ENCODE measurements at regions not wholly inside any gene's neighbourhood (a gene's known extent, or its start where the extent isn't known, plus 50 kb on each side); places are given as distances from the start of the nearest gene placed in this dataset.

DNA sequence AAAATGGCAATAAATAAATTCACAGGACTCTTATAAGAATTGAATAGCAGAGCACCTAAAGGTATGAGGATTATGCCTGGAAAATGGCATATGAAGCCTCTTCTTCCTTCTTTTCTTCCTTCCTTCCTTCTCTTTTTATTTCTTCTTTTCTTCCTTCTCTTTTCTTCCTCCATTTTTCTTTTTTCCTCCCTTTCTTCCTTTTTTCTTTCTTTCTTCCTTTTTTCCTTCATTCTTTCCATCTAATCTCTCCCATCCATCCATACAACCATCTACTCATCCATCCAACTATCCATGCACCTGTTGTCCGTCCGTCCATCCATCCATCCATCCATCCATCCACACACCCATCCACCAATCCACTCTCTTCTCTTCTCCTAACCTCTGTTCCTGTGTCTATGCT is 173.8 kb downstream of the TBX5 start:
- DNase-seq = no peak
- TF ChIP-seq, protein P1, sequence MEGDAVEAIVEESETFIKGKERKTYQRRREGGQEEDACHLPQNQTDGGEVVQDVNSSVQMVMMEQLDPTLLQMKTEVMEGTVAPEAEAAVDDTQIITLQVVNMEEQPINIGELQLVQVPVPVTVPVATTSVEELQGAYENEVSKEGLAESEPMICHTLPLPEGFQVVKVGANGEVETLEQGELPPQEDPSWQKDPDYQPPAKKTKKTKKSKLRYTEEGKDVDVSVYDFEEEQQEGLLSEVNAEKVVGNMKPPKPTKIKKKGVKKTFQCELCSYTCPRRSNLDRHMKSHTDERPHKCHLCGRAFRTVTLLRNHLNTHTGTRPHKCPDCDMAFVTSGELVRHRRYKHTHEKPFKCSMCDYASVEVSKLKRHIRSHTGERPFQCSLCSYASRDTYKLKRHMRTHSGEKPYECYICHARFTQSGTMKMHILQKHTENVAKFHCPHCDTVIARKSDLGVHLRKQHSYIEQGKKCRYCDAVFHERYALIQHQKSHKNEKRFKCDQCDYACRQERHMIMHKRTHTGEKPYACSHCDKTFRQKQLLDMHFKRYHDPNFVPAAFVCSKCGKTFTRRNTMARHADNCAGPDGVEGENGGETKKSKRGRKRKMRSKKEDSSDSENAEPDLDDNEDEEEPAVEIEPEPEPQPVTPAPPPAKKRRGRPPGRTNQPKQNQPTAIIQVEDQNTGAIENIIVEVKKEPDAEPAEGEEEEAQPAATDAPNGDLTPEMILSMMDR (IDR thresholded peaks at IDR 0.05) = no peak
- no peak for TF ChIP-seq POLR2A (IDR thresholded peaks at IDR 0.05)
- intact Hi-C loops (cut with DNase I) = no loop called here
- no peaks in the 10 kb centered on the region for H3K4me1 ChIP-seq
- peaks cover 0 to 10% (median 0%) of the 10 kb centered on the region in 12 donors for H3K9me3 ChIP-seq
- WGBS, 4 donors = 94 to 97% (median 95%) methylated on average over 2 of the region's 2 CpGs
- no peak for ATAC-seq
- H3K36me3 ChIP-seq = no peaks in the 10 kb centered on the region
- no peaks in the 10 kb centered on the region for H3K27me3 ChIP-seq
- H3K4me3 ChIP-seq = no peak overlapping the region
- no peak overlapping the region for H3K27ac ChIP-seq

DNA sequence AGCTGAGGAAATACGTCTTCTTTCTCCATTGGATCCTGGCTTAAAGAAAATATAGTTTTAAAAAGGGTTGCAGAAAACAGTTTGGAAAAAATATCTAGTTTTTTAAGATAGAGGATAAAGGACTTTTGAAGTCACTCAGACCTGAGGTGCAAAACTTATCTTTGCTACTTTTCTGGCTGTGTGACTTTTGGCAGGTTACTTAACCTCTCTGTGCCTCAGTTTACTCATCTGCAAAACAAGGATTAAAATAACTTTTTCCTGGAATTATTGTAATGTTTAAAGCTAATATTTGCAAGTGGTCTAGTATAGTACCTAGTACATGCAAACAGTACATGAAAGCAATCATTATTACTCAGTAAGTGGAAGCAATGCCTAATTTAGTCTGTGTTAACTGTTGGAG is 176.8 kb downstream of the TBX5 start:
- intact Hi-C loops (cut with DNase I) = no loop called here
- Histone ChIP-seq H3K36me3 (no peaks in the 10 kb centered on the region), H3K4me3 (no peak overlapping the region), H3K27ac (no peak overlapping the region), H3K9me3 (peaks cover 0 to 10% (median 0%) of the 10 kb centered on the region in 12 donors), H3K4me1 (no peaks in the 10 kb centered on the region), H3K27me3 (no peaks in the 10 kb centered on the region)
- DNase-seq (no peak), ATAC-seq (no peak)
- WGBS, 4 donors = 55 to 93% (median 82%) methylated on average over 1 of the region's 1 CpG
- no peak for TF ChIP-seq POLR2A (IDR thresholded peaks at IDR 0.05)
- TF ChIP-seq, protein P1 (IDR thresholded peaks at IDR 0.05) = no peak

DNA sequence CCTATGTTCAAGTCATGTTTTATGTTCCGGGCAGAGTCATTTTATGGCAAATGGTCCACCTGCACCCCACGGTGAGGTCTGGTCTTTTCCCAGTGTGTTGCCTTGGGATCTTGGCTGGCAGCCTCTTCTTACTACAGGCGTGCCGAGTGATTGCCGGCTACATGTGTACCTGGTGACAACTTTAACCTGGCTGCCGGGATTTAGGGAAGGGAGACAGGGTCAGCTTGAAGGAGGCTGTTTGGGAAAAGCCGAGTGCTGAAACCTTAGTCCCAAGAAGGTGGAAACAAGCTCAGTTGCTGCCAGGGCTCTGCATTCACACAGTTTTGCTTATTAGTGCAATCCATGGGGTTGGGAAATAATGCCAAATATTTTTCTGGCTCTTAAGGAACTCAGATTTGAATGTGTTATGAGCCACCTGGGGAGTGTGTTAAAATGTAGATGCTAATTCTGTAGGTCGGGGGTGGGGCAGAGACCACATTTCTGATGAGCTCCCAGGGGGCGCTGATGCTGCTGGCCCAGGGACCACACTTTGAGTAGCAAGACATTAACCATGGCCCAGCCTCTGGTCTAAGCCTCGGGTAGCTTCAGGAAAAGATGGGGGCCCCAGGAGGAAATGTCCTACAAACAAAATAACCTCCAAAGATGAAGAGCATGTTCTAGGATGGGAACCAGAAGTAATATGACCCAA is 179.6 kb downstream of the TBX5 start:
- WGBS, 4 donors = 60 to 71% (median 65%) methylated on average over 10 of the region's 10 CpGs
- Histone ChIP-seq H3K27ac (no peak overlapping the region), H3K36me3 (no peaks in the 10 kb centered on the region), H3K9me3 (peaks cover 0 to 10% (median 0%) of the 10 kb centered on the region in 12 donors), H3K27me3 (no peaks in the 10 kb centered on the region), H3K4me1 (peaks cover 0 to 3% (median 0%) of the 10 kb centered on the region in 12 donors), H3K4me3 (no peak overlapping the region)
- DNase-seq (no peak), ATAC-seq (no peak)
- no peak for TF ChIP-seq POLR2A (IDR thresholded peaks at IDR 0.05)
- TF ChIP-seq, protein P1 (IDR thresholded peaks at IDR 0.05) = no peak
- intact Hi-C loops (cut with DNase I) = no loop called here

DNA sequence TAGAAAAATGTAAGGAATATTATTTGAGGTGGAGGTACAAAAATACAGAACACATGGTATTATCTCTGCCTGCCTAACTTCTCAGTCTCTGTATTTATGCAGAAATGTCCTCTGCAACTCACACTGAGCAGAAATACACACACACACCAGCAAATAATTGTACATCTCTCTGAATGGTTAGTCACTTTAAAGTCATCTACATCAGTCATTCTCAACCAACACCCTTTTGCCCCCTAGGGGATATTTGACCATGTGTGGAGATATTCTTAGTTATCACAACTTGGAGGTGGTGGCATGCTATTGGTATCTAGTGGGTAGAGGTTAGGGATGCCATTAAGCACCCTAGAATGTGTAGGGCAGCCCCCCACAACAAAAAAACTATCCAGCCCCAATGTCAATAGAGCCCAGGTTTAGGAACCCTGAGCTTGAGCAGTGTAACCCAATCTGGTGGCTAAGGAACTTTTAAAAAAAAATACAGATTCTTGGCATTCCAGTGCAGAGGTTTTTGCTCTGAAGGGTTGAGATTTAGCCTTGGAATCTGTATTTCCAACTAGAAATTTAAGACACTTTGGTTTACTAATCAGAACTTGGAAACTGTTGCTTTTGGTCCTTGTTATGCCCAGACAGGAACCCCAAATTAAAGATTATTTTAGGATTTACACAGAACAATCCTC is 183.8 kb downstream of the TBX5 start:
- intact Hi-C loops (cut with DNase I) = no loop called here
- H3K27me3 ChIP-seq = no peaks in the 10 kb centered on the region
- no peaks in the 10 kb centered on the region for H3K9me3 ChIP-seq
- ATAC-seq (no peak), DNase-seq (no peak)
- H3K4me1 ChIP-seq = peaks cover 0 to 9% (median 0%) of the 10 kb centered on the region in 12 donors
- no peaks in the 10 kb centered on the region for H3K36me3 ChIP-seq
- H3K4me3 ChIP-seq = no peak overlapping the region
- TF ChIP-seq POLR2A (IDR thresholded peaks at IDR 0.05) = no peak
- TF ChIP-seq, protein P1 (IDR thresholded peaks at IDR 0.05) = no peak
- no peak overlapping the region for H3K27ac ChIP-seq

All from heart left ventricle (tissue), 16 donors.